ENCODE measurements at regions not wholly inside any gene's neighbourhood (a gene's known extent, or its start where the extent isn't known, plus 50 kb on each side); places are given as distances from the start of the nearest gene placed in this dataset.
"Not testable (repeated sequence)": the region's sequence is repeated elsewhere in the genome, so short reads cannot be mapped to it uniquely, and the experiment has no call there.

GRCh38 chr16:18118684-18119083 is 217.9 kb downstream of the NPIPA8 start:
- not testable (repeated sequence) for H3K36me3 ChIP-seq (replicated peaks in 1 of 2; ENCODE audit: control insufficient read depth in 2 of 2, insufficient read depth in 2 of 2, low read length in 2 of 2); H3K14ac ChIP-seq (ENCODE audit: low read length); H3K9me3 ChIP-seq (replicated peaks in 1 of 2; ENCODE audit: control insufficient read depth in 2 of 2, insufficient read depth in 1 of 2, low read depth in 1 of 2, low read length in 2 of 2); H3K79me1 ChIP-seq (ENCODE audit: low read depth, low read length); H2BK12ac ChIP-seq (ENCODE audit: low read length); H3K4me3 ChIP-seq (ENCODE audit: low read length in 2 of 2); H2AK5ac ChIP-seq (ENCODE audit: low read depth, low read length); H3K9ac ChIP-seq (ENCODE audit: low read depth, low read length, poor library complexity); H2BK15ac ChIP-seq (ENCODE audit: low read length); H4K8ac ChIP-seq (ENCODE audit: low read depth, low read length); H3K4me2 ChIP-seq (ENCODE audit: insufficient read depth, low read length, poor library complexity, severe bottlenecking); H2AFZ ChIP-seq (ENCODE audit: low read length); H3K18ac ChIP-seq (ENCODE audit: low read length); H3K27me3 ChIP-seq (ENCODE audit: control insufficient read depth in 3 of 3, insufficient read depth in 3 of 3, low read depth in 1 of 3, low read length in 3 of 3); H3K4ac ChIP-seq (ENCODE audit: low read length); H2BK5ac ChIP-seq (ENCODE audit: low read length); H3K23ac ChIP-seq (ENCODE audit: low read depth, low read length, poor library complexity); DNase-seq (ENCODE audit: low spot score); H4K91ac ChIP-seq (ENCODE audit: low read depth, low read length, poor library complexity); H2BK120ac ChIP-seq (ENCODE audit: low read depth, low read length); H3K27ac ChIP-seq (replicated peaks; ENCODE audit: low read length); H3K4me1 ChIP-seq (ENCODE audit: control insufficient read depth in 2 of 2, insufficient read depth in 1 of 2, low read depth in 1 of 2, low read length in 2 of 2)
- WGBS, 2 donors (ENCODE audit: extremely low coverage in 2 of 2, insufficient read length in 2 of 2, insufficient replicate concordance in 1 of 2) = no CpG with 5 or more reads among the region's 5 CpGs

- H3K4me3 ChIP-seq (ENCODE audit: low read length in 2 of 2); H4K8ac ChIP-seq (ENCODE audit: low read depth, low read length); H3K4ac ChIP-seq (ENCODE audit: low read length); H2BK15ac ChIP-seq (ENCODE audit: low read length); H2BK12ac ChIP-seq (ENCODE audit: low read length); H3K79me1 ChIP-seq (ENCODE audit: low read depth, low read length); H2AK5ac ChIP-seq (ENCODE audit: low read depth, low read length); H3K9me3 ChIP-seq (replicated peaks in 1 of 2; ENCODE audit: control insufficient read depth in 2 of 2, insufficient read depth in 1 of 2, low read depth in 1 of 2, low read length in 2 of 2); H2BK5ac ChIP-seq (ENCODE audit: low read length); H3K4me1 ChIP-seq (ENCODE audit: control insufficient read depth in 2 of 2, insufficient read depth in 1 of 2, low read depth in 1 of 2, low read length in 2 of 2); H2BK120ac ChIP-seq (ENCODE audit: low read depth, low read length); H3K4me2 ChIP-seq (ENCODE audit: insufficient read depth, low read length, poor library complexity, severe bottlenecking); H4K91ac ChIP-seq (ENCODE audit: low read depth, low read length, poor library complexity); H3K23ac ChIP-seq (ENCODE audit: low read depth, low read length, poor library complexity); H3K27me3 ChIP-seq (ENCODE audit: control insufficient read depth in 3 of 3, insufficient read depth in 3 of 3, low read depth in 1 of 3, low read length in 3 of 3); H3K9ac ChIP-seq (ENCODE audit: low read depth, low read length, poor library complexity); H3K36me3 ChIP-seq (replicated peaks in 1 of 2; ENCODE audit: control insufficient read depth in 2 of 2, insufficient read depth in 2 of 2, low read length in 2 of 2); H3K27ac ChIP-seq (replicated peaks; ENCODE audit: low read length); H2AFZ ChIP-seq (ENCODE audit: low read length); H3K14ac ChIP-seq (ENCODE audit: low read length); DNase-seq (ENCODE audit: low spot score); H3K18ac ChIP-seq (ENCODE audit: low read length): not testable (repeated sequence)
- no CpG with 5 or more reads among the region's 9 CpGs for WGBS, 2 donors (ENCODE audit: extremely low coverage in 2 of 2, insufficient read length in 2 of 2, insufficient replicate concordance in 1 of 2)
Observed at GRCh38 chr16:18118071-18118470, 218.5 kb downstream of the NPIPA8 start.

- H3K4me1 ChIP-seq (ENCODE audit: control insufficient read depth in 2 of 2, insufficient read depth in 1 of 2, low read depth in 1 of 2, low read length in 2 of 2); H3K14ac ChIP-seq (ENCODE audit: low read length); H2AFZ ChIP-seq (ENCODE audit: low read length); H2BK15ac ChIP-seq (ENCODE audit: low read length); H4K91ac ChIP-seq (ENCODE audit: low read depth, low read length, poor library complexity); H3K18ac ChIP-seq (ENCODE audit: low read length); H2AK5ac ChIP-seq (ENCODE audit: low read depth, low read length); H3K4ac ChIP-seq (ENCODE audit: low read length); H2BK5ac ChIP-seq (ENCODE audit: low read length); H3K27me3 ChIP-seq (ENCODE audit: control insufficient read depth in 3 of 3, insufficient read depth in 3 of 3, low read depth in 1 of 3, low read length in 3 of 3); H3K36me3 ChIP-seq (replicated peaks in 1 of 2; ENCODE audit: control insufficient read depth in 2 of 2, insufficient read depth in 2 of 2, low read length in 2 of 2); H3K4me3 ChIP-seq (ENCODE audit: low read length in 2 of 2); H3K4me2 ChIP-seq (ENCODE audit: insufficient read depth, low read length, poor library complexity, severe bottlenecking); H3K27ac ChIP-seq (replicated peaks; ENCODE audit: low read length); H4K8ac ChIP-seq (ENCODE audit: low read depth, low read length); H2BK12ac ChIP-seq (ENCODE audit: low read length); H2BK120ac ChIP-seq (ENCODE audit: low read depth, low read length); H3K23ac ChIP-seq (ENCODE audit: low read depth, low read length, poor library complexity); H3K79me1 ChIP-seq (ENCODE audit: low read depth, low read length); H3K9ac ChIP-seq (ENCODE audit: low read depth, low read length, poor library complexity); DNase-seq (ENCODE audit: low spot score); H3K9me3 ChIP-seq (replicated peaks in 1 of 2; ENCODE audit: control insufficient read depth in 2 of 2, insufficient read depth in 1 of 2, low read depth in 1 of 2, low read length in 2 of 2): not testable (repeated sequence)
- no CpG with 5 or more reads among the region's 2 CpGs for WGBS, 2 donors (ENCODE audit: extremely low coverage in 2 of 2, insufficient read length in 2 of 2, insufficient replicate concordance in 1 of 2)
Observed at GRCh38 chr16:18104412-18104811, 232.1 kb downstream of the NPIPA8 start.

- H3K4ac ChIP-seq (ENCODE audit: low read length); H3K79me1 ChIP-seq (ENCODE audit: low read depth, low read length); H3K9ac ChIP-seq (ENCODE audit: low read depth, low read length, poor library complexity); H4K91ac ChIP-seq (ENCODE audit: low read depth, low read length, poor library complexity); H3K18ac ChIP-seq (ENCODE audit: low read length); H3K14ac ChIP-seq (ENCODE audit: low read length); H3K9me3 ChIP-seq (replicated peaks in 1 of 2; ENCODE audit: control insufficient read depth in 2 of 2, insufficient read depth in 1 of 2, low read depth in 1 of 2, low read length in 2 of 2); H3K4me3 ChIP-seq (ENCODE audit: low read length in 2 of 2); H3K36me3 ChIP-seq (replicated peaks in 1 of 2; ENCODE audit: control insufficient read depth in 2 of 2, insufficient read depth in 2 of 2, low read length in 2 of 2); H2BK12ac ChIP-seq (ENCODE audit: low read length); H2AFZ ChIP-seq (ENCODE audit: low read length); H2BK5ac ChIP-seq (ENCODE audit: low read length); H2BK15ac ChIP-seq (ENCODE audit: low read length); H3K23ac ChIP-seq (ENCODE audit: low read depth, low read length, poor library complexity); H2BK120ac ChIP-seq (ENCODE audit: low read depth, low read length); H3K27ac ChIP-seq (replicated peaks; ENCODE audit: low read length); H2AK5ac ChIP-seq (ENCODE audit: low read depth, low read length); DNase-seq (ENCODE audit: low spot score); H3K4me1 ChIP-seq (ENCODE audit: control insufficient read depth in 2 of 2, insufficient read depth in 1 of 2, low read depth in 1 of 2, low read length in 2 of 2); H4K8ac ChIP-seq (ENCODE audit: low read depth, low read length); H3K27me3 ChIP-seq (ENCODE audit: control insufficient read depth in 3 of 3, insufficient read depth in 3 of 3, low read depth in 1 of 3, low read length in 3 of 3); H3K4me2 ChIP-seq (ENCODE audit: insufficient read depth, low read length, poor library complexity, severe bottlenecking): not testable (repeated sequence)
- no CpG with 5 or more reads among the region's 2 CpGs for WGBS, 2 donors (ENCODE audit: extremely low coverage in 2 of 2, insufficient read length in 2 of 2, insufficient replicate concordance in 1 of 2)
Observed at GRCh38 chr16:18101077-18101476, 235.5 kb downstream of the NPIPA8 start.

Measured in neuronal stem cell (in vitro differentiated cells).